ENCODE measurements at regions not wholly inside any gene's neighbourhood (a gene's known extent, or its start where the extent isn't known, plus 50 kb on each side); places are given as distances from the start of the nearest gene placed in this dataset.

DNA sequence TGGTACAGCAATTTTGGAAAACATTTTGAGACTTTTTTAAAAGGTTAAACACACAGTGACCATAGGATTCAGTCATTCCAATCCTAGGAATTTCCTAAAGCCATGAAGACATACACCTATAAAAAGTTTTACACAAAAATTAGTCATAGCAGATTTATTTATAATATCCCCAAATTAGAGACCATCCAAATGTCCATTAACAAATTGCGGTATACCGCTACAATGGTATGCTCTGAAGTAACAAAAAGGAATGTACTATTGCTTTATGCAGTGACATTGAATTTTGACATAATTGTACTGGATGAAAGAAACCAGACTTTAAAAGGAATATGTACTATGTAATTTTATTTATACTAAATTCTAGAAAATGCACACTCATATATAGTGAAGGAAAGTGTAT, 362.8 kb downstream of the HGF start:
- H3K4me3 ChIP-seq (ENCODE audit: low read depth, low read length) = no peak overlapping the region
- TF ChIP-seq, protein P1, sequence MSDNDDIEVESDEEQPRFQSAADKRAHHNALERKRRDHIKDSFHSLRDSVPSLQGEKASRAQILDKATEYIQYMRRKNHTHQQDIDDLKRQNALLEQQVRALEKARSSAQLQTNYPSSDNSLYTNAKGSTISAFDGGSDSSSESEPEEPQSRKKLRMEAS (IDR thresholded peaks at IDR 0.05; ENCODE audit: low read depth, low read length) = no peak
- TF ChIP-seq POLR2A (IDR thresholded peaks at IDR 0.05; ENCODE audit: extremely low read depth, insufficient read length) = no peak
- no peak for TF ChIP-seq MYC (IDR thresholded peaks at IDR 0.05; ENCODE audit: low read depth, low read length)
- TF ChIP-seq, protein P2, sequence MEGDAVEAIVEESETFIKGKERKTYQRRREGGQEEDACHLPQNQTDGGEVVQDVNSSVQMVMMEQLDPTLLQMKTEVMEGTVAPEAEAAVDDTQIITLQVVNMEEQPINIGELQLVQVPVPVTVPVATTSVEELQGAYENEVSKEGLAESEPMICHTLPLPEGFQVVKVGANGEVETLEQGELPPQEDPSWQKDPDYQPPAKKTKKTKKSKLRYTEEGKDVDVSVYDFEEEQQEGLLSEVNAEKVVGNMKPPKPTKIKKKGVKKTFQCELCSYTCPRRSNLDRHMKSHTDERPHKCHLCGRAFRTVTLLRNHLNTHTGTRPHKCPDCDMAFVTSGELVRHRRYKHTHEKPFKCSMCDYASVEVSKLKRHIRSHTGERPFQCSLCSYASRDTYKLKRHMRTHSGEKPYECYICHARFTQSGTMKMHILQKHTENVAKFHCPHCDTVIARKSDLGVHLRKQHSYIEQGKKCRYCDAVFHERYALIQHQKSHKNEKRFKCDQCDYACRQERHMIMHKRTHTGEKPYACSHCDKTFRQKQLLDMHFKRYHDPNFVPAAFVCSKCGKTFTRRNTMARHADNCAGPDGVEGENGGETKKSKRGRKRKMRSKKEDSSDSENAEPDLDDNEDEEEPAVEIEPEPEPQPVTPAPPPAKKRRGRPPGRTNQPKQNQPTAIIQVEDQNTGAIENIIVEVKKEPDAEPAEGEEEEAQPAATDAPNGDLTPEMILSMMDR (IDR thresholded peaks at IDR 0.05; ENCODE audit: low read depth, low read length) = no peak
- no peak for DNase-seq (ENCODE audit: low read depth)

GRCh38 chr7:81404669-81405068, 365.2 kb downstream of the HGF start:
- H3K4me3 ChIP-seq (ENCODE audit: low read depth, low read length) = no peak overlapping the region
- TF ChIP-seq POLR2A (IDR thresholded peaks at IDR 0.05; ENCODE audit: extremely low read depth, insufficient read length) (no peak), MYC (IDR thresholded peaks at IDR 0.05; ENCODE audit: low read depth, low read length) (no peak)
- TF ChIP-seq, protein P2 (IDR thresholded peaks at IDR 0.05; ENCODE audit: low read depth, low read length) = no peak
- TF ChIP-seq, protein P1 (IDR thresholded peaks at IDR 0.05; ENCODE audit: low read depth, low read length) = no peak
- no peak for DNase-seq (ENCODE audit: low read depth)

DNA sequence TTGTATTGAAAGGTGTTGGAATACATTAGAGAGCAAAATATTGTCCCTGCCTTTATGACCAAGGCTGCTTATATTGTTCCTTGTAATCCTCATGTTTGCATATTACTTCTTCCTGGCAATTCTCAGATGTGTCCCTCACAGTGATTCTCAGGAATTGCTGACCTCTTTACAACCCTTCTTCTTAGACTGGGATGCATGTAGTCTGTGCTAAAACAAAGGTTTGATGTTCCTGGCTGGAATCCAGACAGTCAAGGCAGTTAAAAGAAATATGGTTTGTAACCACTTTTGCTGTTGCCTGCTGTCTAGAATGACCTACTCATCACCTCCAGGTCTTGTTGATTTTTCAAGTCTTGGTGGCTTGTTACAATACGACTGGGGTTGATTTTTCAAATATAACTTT, 367.6 kb downstream of the HGF start:
- H3K4me3 ChIP-seq (ENCODE audit: low read depth, low read length) = no peak overlapping the region
- no peak for DNase-seq (ENCODE audit: low read depth)
- TF ChIP-seq, protein P2 (IDR thresholded peaks at IDR 0.05; ENCODE audit: low read depth, low read length) = no peak

DNA sequence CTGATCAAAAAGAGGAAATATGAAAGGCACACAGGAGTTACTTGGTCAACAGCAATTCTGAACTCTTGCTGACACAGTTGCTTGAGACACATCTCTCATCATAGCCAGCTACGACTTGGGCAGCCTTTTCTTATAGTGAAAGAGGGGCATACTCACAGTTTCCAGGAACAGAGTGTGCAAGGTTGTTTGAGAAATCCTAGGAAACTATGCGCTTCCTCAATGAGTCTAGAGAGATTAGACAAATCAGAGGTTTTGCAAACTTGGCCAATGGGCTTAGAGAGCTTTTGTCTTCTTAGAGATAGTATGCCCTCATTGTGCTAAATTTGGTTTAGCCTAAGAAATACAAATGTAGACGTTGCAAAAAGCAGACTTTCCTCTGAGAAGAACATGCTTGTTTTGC, 370.4 kb downstream of the HGF start:
- no peak overlapping the region for H3K4me3 ChIP-seq (ENCODE audit: low read depth, low read length)
- DNase-seq (ENCODE audit: low read depth) = peak; percentile 14
- TF ChIP-seq POLR2A (IDR thresholded peaks at IDR 0.05; ENCODE audit: extremely low read depth, insufficient read length) = no peak
- no peak for TF ChIP-seq MYC (IDR thresholded peaks at IDR 0.05; ENCODE audit: low read depth, low read length)
- TF ChIP-seq, protein P1 (IDR thresholded peaks at IDR 0.05; ENCODE audit: low read depth, low read length) = no peak

GRCh38 chr7:81394029-81394428, 375.8 kb downstream of the HGF start:
- H3K4me3 ChIP-seq (ENCODE audit: low read depth, low read length) = no peak overlapping the region
- TF ChIP-seq, protein P1 (IDR thresholded peaks at IDR 0.05; ENCODE audit: low read depth, low read length) = no peak
- no peak for TF ChIP-seq POLR2A (IDR thresholded peaks at IDR 0.05; ENCODE audit: extremely low read depth, insufficient read length)
- TF ChIP-seq MYC (IDR thresholded peaks at IDR 0.05; ENCODE audit: low read depth, low read length) = no peak
- TF ChIP-seq, protein P2 (IDR thresholded peaks at IDR 0.05; ENCODE audit: low read depth, low read length) = no peak
- no peak for DNase-seq (ENCODE audit: low read depth)

- H3K4me3 ChIP-seq (ENCODE audit: low read depth, low read length) = no peak overlapping the region
- TF ChIP-seq, protein P2 (IDR thresholded peaks at IDR 0.05; ENCODE audit: low read depth, low read length) = no peak
- TF ChIP-seq, protein P1 (IDR thresholded peaks at IDR 0.05; ENCODE audit: low read depth, low read length) = no peak
- TF ChIP-seq POLR2A (IDR thresholded peaks at IDR 0.05; ENCODE audit: extremely low read depth, insufficient read length) = no peak
- TF ChIP-seq MYC (IDR thresholded peaks at IDR 0.05; ENCODE audit: low read depth, low read length) = no peak
- no peak for DNase-seq (ENCODE audit: low read depth)
These were observed 376.8 kb downstream of the HGF start for GRCh38 chr7:81393018-81393417.
